ENCODE measurements at regions not wholly inside any gene's neighbourhood (a gene's known extent, or its start where the extent isn't known, plus 50 kb on each side); places are given as distances from the start of the nearest gene placed in this dataset.

GRCh38 chr9:24488896-24489295 lies 56.8 kb downstream of the IZUMO3 start:
- no peaks in the 10 kb centered on the region for H3K36me3 ChIP-seq
- no peaks in the 10 kb centered on the region for H3K9me3 ChIP-seq
- no peak overlapping the region for H3K4me3 ChIP-seq
- no peaks in the 10 kb centered on the region for H3K27me3 ChIP-seq (ENCODE audit: low read depth)
- H3K4me1 ChIP-seq = no peaks in the 10 kb centered on the region
- no peak overlapping the region for H3K27ac ChIP-seq
- intact Hi-C loops (cut with DNase I) = no loop called here
- ATAC-seq = no peak
- DNase-seq = no peak
- no peak for TF ChIP-seq CTCF (IDR thresholded peaks at IDR 0.05)

- Histone ChIP-seq H3K4me3 (no peak overlapping the region), H3K4me1 (no peaks in the 10 kb centered on the region), H3K9me3 (no peaks in the 10 kb centered on the region), H3K27ac (no peak overlapping the region), H3K27me3 (ENCODE audit: low read depth) (no peaks in the 10 kb centered on the region), H3K36me3 (no peaks in the 10 kb centered on the region)
- DNase-seq = no peak
- intact Hi-C loops (cut with DNase I) = no loop called here
- ATAC-seq = no peak
- TF ChIP-seq CTCF (IDR thresholded peaks at IDR 0.05) = no peak
Measured at GRCh38 chr9:24487946-24488345, 57.8 kb downstream of the IZUMO3 start.

GRCh38 chr9:24487250-24487861 lies 58.3 kb downstream of the IZUMO3 start:
- no peak for TF ChIP-seq CTCF (IDR thresholded peaks at IDR 0.05)
- Histone ChIP-seq H3K27me3 (ENCODE audit: low read depth) (no peaks in the 10 kb centered on the region), H3K9me3 (no peaks in the 10 kb centered on the region), H3K4me3 (no peak overlapping the region), H3K27ac (no peak overlapping the region), H3K4me1 (no peaks in the 10 kb centered on the region), H3K36me3 (no peaks in the 10 kb centered on the region)
- ATAC-seq (no peak), DNase-seq (no peak)
- intact Hi-C loops (cut with DNase I) = no loop called here

GRCh38 chr9:24479361-24480059 lies 66.2 kb downstream of the IZUMO3 start:
- Histone ChIP-seq H3K27me3 (ENCODE audit: low read depth) (no peaks in the 10 kb centered on the region), H3K9me3 (no peaks in the 10 kb centered on the region), H3K27ac (no peak overlapping the region), H3K4me3 (no peak overlapping the region), H3K4me1 (no peaks in the 10 kb centered on the region), H3K36me3 (no peaks in the 10 kb centered on the region)
- intact Hi-C loops (cut with DNase I) = no loop called here
- ATAC-seq (no peak), DNase-seq (no peak)
- no peak for TF ChIP-seq CTCF (IDR thresholded peaks at IDR 0.05)

- ATAC-seq (no peak), DNase-seq (no peak)
- intact Hi-C loops (cut with DNase I) = loop anchor here (10.0 kb wide), 1 partner anchor 50 kb away; no protein-coding TSS in a partner anchor
- Histone ChIP-seq H3K27ac (no peak overlapping the region), H3K4me3 (no peak overlapping the region), H3K27me3 (ENCODE audit: low read depth) (no peaks in the 10 kb centered on the region), H3K9me3 (no peaks in the 10 kb centered on the region), H3K4me1 (no peaks in the 10 kb centered on the region), H3K36me3 (no peaks in the 10 kb centered on the region)
- no peak for TF ChIP-seq CTCF (IDR thresholded peaks at IDR 0.05)
Measured at GRCh38 chr9:24464319-24464951, 81.3 kb downstream of the IZUMO3 start.
